ENCODE measurements at regions not wholly inside any gene's neighbourhood (a gene's known extent, or its start where the extent isn't known, plus 50 kb on each side); places are given as distances from the start of the nearest gene placed in this dataset.

DNA sequence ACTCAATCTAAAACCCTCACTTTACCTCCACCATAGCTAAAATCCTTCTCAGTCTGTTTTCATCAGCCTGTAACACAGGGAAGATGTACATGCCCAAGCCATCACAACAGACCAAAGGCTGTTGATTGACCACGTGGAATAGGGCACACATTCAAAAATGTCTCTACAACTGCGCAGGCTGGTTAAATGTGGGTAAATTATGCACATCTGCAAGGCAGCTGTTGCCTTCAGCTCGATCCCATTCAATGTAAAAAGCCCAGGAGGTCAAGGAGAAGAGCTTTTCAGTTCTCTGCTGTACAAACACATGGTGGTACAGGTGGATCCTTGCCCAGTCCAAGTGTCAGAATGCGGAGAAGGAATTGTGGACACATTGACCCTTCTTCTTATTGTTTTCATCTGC, 354.0 kb downstream of the FLRT2 start:
- Histone ChIP-seq H3K79me2 (replicated peaks; ENCODE audit: insufficient read depth, low read length) (no peaks in the 10 kb centered on the region), H3K36me3 (ENCODE audit: insufficient read depth, low read length) (no peaks in the 10 kb centered on the region), H3K27me3 (ENCODE audit: insufficient read depth, low read depth, low read length) (no peaks in the 10 kb centered on the region), H3K9me3 (ENCODE audit: low read length) (no peaks in the 10 kb centered on the region), H3K9me2 (ENCODE audit: insufficient read depth, low read length) (no peaks in the 10 kb centered on the region), H3F3A (ENCODE audit: insufficient read depth, low read length, poor library complexity, severe bottlenecking) (no peaks in the 10 kb centered on the region), H3K4me3 (ENCODE audit: low read length) (no peak overlapping the region), H3K4me2 (ENCODE audit: low read length) (no peak overlapping the region), H4K20me1 (ENCODE audit: insufficient read depth) (no peaks in the 10 kb centered on the region), H2AFZ (ENCODE audit: low read depth, low read length) (no peak overlapping the region), H3K9ac (ENCODE audit: low read length) (no peak overlapping the region), H3K27ac (ENCODE audit: low read length) (no peak overlapping the region)
- no peak for TF ChIP-seq POLR2AphosphoS5 (IDR thresholded peaks at IDR 0.05)
- TF ChIP-seq, protein P1, sequence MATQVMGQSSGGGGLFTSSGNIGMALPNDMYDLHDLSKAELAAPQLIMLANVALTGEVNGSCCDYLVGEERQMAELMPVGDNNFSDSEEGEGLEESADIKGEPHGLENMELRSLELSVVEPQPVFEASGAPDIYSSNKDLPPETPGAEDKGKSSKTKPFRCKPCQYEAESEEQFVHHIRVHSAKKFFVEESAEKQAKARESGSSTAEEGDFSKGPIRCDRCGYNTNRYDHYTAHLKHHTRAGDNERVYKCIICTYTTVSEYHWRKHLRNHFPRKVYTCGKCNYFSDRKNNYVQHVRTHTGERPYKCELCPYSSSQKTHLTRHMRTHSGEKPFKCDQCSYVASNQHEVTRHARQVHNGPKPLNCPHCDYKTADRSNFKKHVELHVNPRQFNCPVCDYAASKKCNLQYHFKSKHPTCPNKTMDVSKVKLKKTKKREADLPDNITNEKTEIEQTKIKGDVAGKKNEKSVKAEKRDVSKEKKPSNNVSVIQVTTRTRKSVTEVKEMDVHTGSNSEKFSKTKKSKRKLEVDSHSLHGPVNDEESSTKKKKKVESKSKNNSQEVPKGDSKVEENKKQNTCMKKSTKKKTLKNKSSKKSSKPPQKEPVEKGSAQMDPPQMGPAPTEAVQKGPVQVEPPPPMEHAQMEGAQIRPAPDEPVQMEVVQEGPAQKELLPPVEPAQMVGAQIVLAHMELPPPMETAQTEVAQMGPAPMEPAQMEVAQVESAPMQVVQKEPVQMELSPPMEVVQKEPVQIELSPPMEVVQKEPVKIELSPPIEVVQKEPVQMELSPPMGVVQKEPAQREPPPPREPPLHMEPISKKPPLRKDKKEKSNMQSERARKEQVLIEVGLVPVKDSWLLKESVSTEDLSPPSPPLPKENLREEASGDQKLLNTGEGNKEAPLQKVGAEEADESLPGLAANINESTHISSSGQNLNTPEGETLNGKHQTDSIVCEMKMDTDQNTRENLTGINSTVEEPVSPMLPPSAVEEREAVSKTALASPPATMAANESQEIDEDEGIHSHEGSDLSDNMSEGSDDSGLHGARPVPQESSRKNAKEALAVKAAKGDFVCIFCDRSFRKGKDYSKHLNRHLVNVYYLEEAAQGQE (IDR thresholded peaks at IDR 0.05; ENCODE audit: borderline replicate concordance), result no peak

DNA sequence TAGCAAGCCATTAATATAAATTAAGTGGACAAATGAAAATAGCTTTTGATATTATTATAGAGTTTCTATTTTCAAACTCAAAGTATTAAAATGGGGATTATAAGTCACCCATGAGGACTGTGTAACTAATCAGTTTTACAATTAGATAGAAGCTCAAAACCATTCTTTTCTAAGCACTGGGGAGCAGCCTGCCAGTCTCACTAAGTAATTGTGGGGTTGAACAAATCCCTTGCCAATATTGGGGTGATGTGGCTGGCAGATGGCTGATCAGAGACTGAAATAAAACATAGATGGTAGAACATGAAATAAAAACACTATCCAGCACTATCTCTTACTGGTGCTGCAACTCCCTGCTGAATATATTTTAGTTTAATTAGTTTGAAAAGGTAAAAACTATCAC, 353.2 kb downstream of the FLRT2 start:
- Histone ChIP-seq H3K9me2 (ENCODE audit: insufficient read depth, low read length) (no peaks in the 10 kb centered on the region), H3K9me3 (ENCODE audit: low read length) (no peaks in the 10 kb centered on the region), H3K36me3 (ENCODE audit: insufficient read depth, low read length) (no peaks in the 10 kb centered on the region), H3K79me2 (replicated peaks; ENCODE audit: insufficient read depth, low read length) (no peaks in the 10 kb centered on the region), H3K27ac (ENCODE audit: low read length) (no peak overlapping the region), H2AFZ (ENCODE audit: low read depth, low read length) (no peak overlapping the region), H3K27me3 (ENCODE audit: insufficient read depth, low read depth, low read length) (no peaks in the 10 kb centered on the region), H3K4me2 (ENCODE audit: low read length) (no peak overlapping the region), H3K9ac (ENCODE audit: low read length) (no peak overlapping the region), H3K4me3 (ENCODE audit: low read length) (no peak overlapping the region), H4K20me1 (ENCODE audit: insufficient read depth) (no peaks in the 10 kb centered on the region), H3F3A (ENCODE audit: insufficient read depth, low read length, poor library complexity, severe bottlenecking) (no peaks in the 10 kb centered on the region)
- TF ChIP-seq MXI1 (conservative IDR thresholded peaks at IDR 0.05; ENCODE audit: poor library complexity, severe bottlenecking) (no peak), RAD21 (conservative IDR thresholded peaks at IDR 0.05) (no peak), SMC3 (conservative IDR thresholded peaks at IDR 0.05; ENCODE audit: poor library complexity) (no peak), TAF1 (IDR thresholded peaks at IDR 0.05; ENCODE audit: low read depth) (no peak), POLR2AphosphoS5 (IDR thresholded peaks at IDR 0.05) (no peak), EP300 (conservative IDR thresholded peaks at IDR 0.05; ENCODE audit: poor library complexity, severe bottlenecking) (no peak), EZH2 (IDR thresholded peaks at IDR 0.05; ENCODE audit: borderline replicate concordance, insufficient read depth, low read length, poor library complexity, severe bottlenecking) (no peak)
- TF ChIP-seq, protein P2, sequence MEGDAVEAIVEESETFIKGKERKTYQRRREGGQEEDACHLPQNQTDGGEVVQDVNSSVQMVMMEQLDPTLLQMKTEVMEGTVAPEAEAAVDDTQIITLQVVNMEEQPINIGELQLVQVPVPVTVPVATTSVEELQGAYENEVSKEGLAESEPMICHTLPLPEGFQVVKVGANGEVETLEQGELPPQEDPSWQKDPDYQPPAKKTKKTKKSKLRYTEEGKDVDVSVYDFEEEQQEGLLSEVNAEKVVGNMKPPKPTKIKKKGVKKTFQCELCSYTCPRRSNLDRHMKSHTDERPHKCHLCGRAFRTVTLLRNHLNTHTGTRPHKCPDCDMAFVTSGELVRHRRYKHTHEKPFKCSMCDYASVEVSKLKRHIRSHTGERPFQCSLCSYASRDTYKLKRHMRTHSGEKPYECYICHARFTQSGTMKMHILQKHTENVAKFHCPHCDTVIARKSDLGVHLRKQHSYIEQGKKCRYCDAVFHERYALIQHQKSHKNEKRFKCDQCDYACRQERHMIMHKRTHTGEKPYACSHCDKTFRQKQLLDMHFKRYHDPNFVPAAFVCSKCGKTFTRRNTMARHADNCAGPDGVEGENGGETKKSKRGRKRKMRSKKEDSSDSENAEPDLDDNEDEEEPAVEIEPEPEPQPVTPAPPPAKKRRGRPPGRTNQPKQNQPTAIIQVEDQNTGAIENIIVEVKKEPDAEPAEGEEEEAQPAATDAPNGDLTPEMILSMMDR (IDR thresholded peaks at IDR 0.05; ENCODE audit: poor library complexity, severe bottlenecking), result no peak
- TF ChIP-seq, protein P1 (IDR thresholded peaks at IDR 0.05; ENCODE audit: borderline replicate concordance), result no peak
